GM12891 (cell line): ENCODE measurements at regions not wholly inside any gene's neighbourhood (a gene's known extent, or its start where the extent isn't known, plus 50 kb on each side); places are given as distances from the start of the nearest gene placed in this dataset.

ENCODE experiments used
- PAX5 ChIP-seq: IDR thresholded peaks from 2 replicates; pipeline ENCODE4 v1.6.1; 2011; ENCODE audit warnings: low read length, moderate library complexity, mild to moderate bottlenecking; ENCODE audit not compliant: insufficient read depth, severe bottlenecking
- POLR2A ChIP-seq: IDR thresholded peaks from 2 replicates; pipeline ENCODE4 v1.6.1; 2011; ENCODE audit warnings: low read depth, low read length, control low read depth
- POLR2AphosphoS5 ChIP-seq: IDR thresholded peaks from 2 replicates; pipeline ENCODE4 v1.6.1; 2011; ENCODE audit warnings: low read depth, low read length, control low read depth
- SPI1 ChIP-seq: IDR thresholded peaks from 2 replicates; pipeline ENCODE4 v1.6.1; 2011; ENCODE audit warnings: low read depth, low read length, control low read depth
- TAF1 ChIP-seq: IDR thresholded peaks from 2 replicates; pipeline ENCODE4 v1.6.1; 2011; ENCODE audit warnings: low read depth, low read length, control low read depth

DNA sequence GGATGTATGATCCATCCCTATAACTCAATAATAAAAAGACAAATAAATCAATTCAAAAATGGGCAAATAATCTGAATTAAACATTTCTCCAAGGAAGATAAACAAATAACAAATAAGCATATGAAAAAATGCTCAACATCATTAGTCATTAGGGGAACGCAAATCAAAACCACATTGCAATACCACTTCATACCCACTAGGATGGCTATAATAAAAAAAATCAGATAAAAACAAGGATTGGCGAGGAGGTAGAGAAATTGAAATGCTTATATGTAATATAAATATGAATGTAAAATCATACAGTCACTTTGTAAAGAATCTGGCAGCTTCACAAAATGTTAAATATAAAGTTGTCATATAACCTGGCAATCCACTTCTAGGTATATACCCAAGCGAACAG is 52.3 kb upstream of the TBCA start:
- TF ChIP-seq PAX5 = no peak
- TF ChIP-seq POLR2AphosphoS5 = no peak
- TF ChIP-seq POLR2A = no peak
- TF ChIP-seq TAF1 = no peak
- TF ChIP-seq SPI1 = no peak
